Activated T-helper 2 cell treated with anti-CD3 and anti-CD28 coated beads, Interferon-gamma antibody, Interleukin-2, Interleukin-4, amounts not matched to agents 10 μg/mL and 5 μg/mL and 100 μg/mL, durations not matched to agents 14 hours and 24 hours and 36 hours (primary cell): ENCODE measurements at regions not wholly inside any gene's neighbourhood (a gene's known extent, or its start where the extent isn't known, plus 50 kb on each side); places are given as distances from the start of the nearest gene placed in this dataset.
"Not testable (repeated sequence)": the region's sequence is repeated elsewhere in the genome, so short reads cannot be mapped to it uniquely, and the experiment has no call there.

Experiments
- DNase-seq: peaks from one replicate; pipeline ENCODE4 v3.0.0; 2021; ENCODE audit warnings: low spot score
- H3K27ac Mint-ChIP-seq: one replicate; pipeline ENCODE4 v1.8.0; 2021; ENCODE audit warnings: mixed read lengths
- H3K27me3 Mint-ChIP-seq: one replicate; pipeline ENCODE4 v1.8.0; 2021; ENCODE audit warnings: low read depth, mixed read lengths
- H3K36me3 Mint-ChIP-seq: one replicate; pipeline ENCODE4 v1.8.0; 2021; ENCODE audit warnings: low read depth, mixed read lengths
- H3K4me1 Mint-ChIP-seq: one replicate; pipeline ENCODE4 v1.8.0; 2021; ENCODE audit warnings: low read depth, mixed read lengths
- H3K4me3 Mint-ChIP-seq: one replicate; pipeline ENCODE4 v1.8.0; 2021; ENCODE audit warnings: low read depth, mild to moderate bottlenecking, moderate library complexity, mixed read lengths
- H3K9me3 Mint-ChIP-seq: one replicate; pipeline ENCODE4 v1.8.0; 2021; ENCODE audit warnings: mixed read lengths
- intact Hi-C: fragments of 100-400 bp; cut with micrococcal nuclease; formaldehyde crosslinking; loops from one replicate; pipeline ENCODE4 v1.15.1; 2023

GRCh38 chr11:11206484-11206883 is 146.6 kb downstream of the CSNK2A3 start:
- Mint-ChIP-seq H3K9me3 (peaks cover 9% of the 10 kb centered on the region), H3K36me3 (no peaks in the 10 kb centered on the region), H3K4me1 (no peaks in the 10 kb centered on the region), H3K4me3 (no peak overlapping the region), H3K27me3 (peaks cover 7% of the 10 kb centered on the region), H3K27ac (no peak overlapping the region)
- DNase-seq = no peak
- intact Hi-C loops = no loop called here

- Mint-ChIP-seq H3K36me3 (no peaks in the 10 kb centered on the region), H3K4me1 (no peaks in the 10 kb centered on the region), H3K27me3 (peaks cover 4% of the 10 kb centered on the region), H3K4me3 (no peak overlapping the region), H3K27ac (no peak overlapping the region), H3K9me3 (peaks cover 9% of the 10 kb centered on the region)
- DNase-seq = no peak
- intact Hi-C loops = no loop called here
These were observed 150.2 kb downstream of the CSNK2A3 start for GRCh38 chr11:11202885-11203284.

GRCh38 chr11:11201302-11201701 is 151.7 kb downstream of the CSNK2A3 start:
- H3K4me1 Mint-ChIP-seq, intact Hi-C loops, H3K27me3 Mint-ChIP-seq, DNase-seq, H3K4me3 Mint-ChIP-seq, H3K27ac Mint-ChIP-seq, H3K9me3 Mint-ChIP-seq, H3K36me3 Mint-ChIP-seq: not testable (repeated sequence)

- Mint-ChIP-seq H3K27ac (no peak overlapping the region), H3K4me3 (no peak overlapping the region), H3K36me3 (no peaks in the 10 kb centered on the region), H3K9me3 (peaks cover 8% of the 10 kb centered on the region), H3K4me1 (no peaks in the 10 kb centered on the region), H3K27me3 (peaks cover 3% of the 10 kb centered on the region)
- DNase-seq = no peak
- intact Hi-C loops = no loop called here
These were observed 160.5 kb downstream of the CSNK2A3 start for GRCh38 chr11:11192541-11192940.

- no peak overlapping the region for H3K27ac Mint-ChIP-seq
- no peaks in the 10 kb centered on the region for H3K4me1 Mint-ChIP-seq
- no peak for DNase-seq
- H3K4me3 Mint-ChIP-seq = no peak overlapping the region
- no peaks in the 10 kb centered on the region for H3K36me3 Mint-ChIP-seq
- intact Hi-C loops = no loop called here
- H3K27me3 Mint-ChIP-seq = peaks cover 5% of the 10 kb centered on the region
- H3K9me3 Mint-ChIP-seq = peaks cover 8% of the 10 kb centered on the region
These were observed 163.5 kb downstream of the CSNK2A3 start for GRCh38 chr11:11189506-11189905.

- intact Hi-C loops = no loop called here
- H3K27ac Mint-ChIP-seq = no peak overlapping the region
- H3K36me3 Mint-ChIP-seq = no peaks in the 10 kb centered on the region
These were observed 166.8 kb downstream of the CSNK2A3 start for GRCh38 chr11:11186249-11186648.

GRCh38 chr11:11182261-11182660 is 170.8 kb downstream of the CSNK2A3 start:
- peaks cover 4% of the 10 kb centered on the region for H3K27me3 Mint-ChIP-seq
- H3K27ac Mint-ChIP-seq = no peak overlapping the region
- H3K4me3 Mint-ChIP-seq = no peak overlapping the region
- H3K36me3 Mint-ChIP-seq = no peaks in the 10 kb centered on the region
- H3K4me1 Mint-ChIP-seq = no peaks in the 10 kb centered on the region
- intact Hi-C loops = no loop called here
- no peak for DNase-seq
- H3K9me3 Mint-ChIP-seq = no peaks in the 10 kb centered on the region

More at GRCh38 chr11:11186249-11186648, 166.8 kb downstream of the CSNK2A3 start:
- DNase-seq = no peak
- H3K4me3 Mint-ChIP-seq = no peak overlapping the region
- peaks cover under 1% of the 10 kb centered on the region for H3K9me3 Mint-ChIP-seq
- no peaks in the 10 kb centered on the region for H3K4me1 Mint-ChIP-seq
- peaks cover 4% of the 10 kb centered on the region for H3K27me3 Mint-ChIP-seq

GRCh38 chr11:11178671-11179638 is 174.1 kb downstream of the CSNK2A3 start:
- peaks cover 5% of the 10 kb centered on the region for H3K27me3 Mint-ChIP-seq
- DNase-seq = no peak
- intact Hi-C loops = no loop called here
- H3K9me3 Mint-ChIP-seq = no peaks in the 10 kb centered on the region
- no peak overlapping the region for H3K4me3 Mint-ChIP-seq
- H3K4me1 Mint-ChIP-seq = no peaks in the 10 kb centered on the region
- no peaks in the 10 kb centered on the region for H3K36me3 Mint-ChIP-seq
- no peak overlapping the region for H3K27ac Mint-ChIP-seq

- intact Hi-C loops = no loop called here
- no peak overlapping the region for H3K27ac Mint-ChIP-seq
- H3K36me3 Mint-ChIP-seq = no peaks in the 10 kb centered on the region
- H3K9me3 Mint-ChIP-seq = no peaks in the 10 kb centered on the region
- H3K4me1 Mint-ChIP-seq = no peaks in the 10 kb centered on the region
- DNase-seq = no peak
- H3K27me3 Mint-ChIP-seq = peaks cover 2% of the 10 kb centered on the region
- no peak overlapping the region for H3K4me3 Mint-ChIP-seq
These were observed 175.8 kb downstream of the CSNK2A3 start for GRCh38 chr11:11177156-11177808.

- Mint-ChIP-seq H3K36me3 (no peaks in the 10 kb centered on the region), H3K27ac (no peak overlapping the region), H3K9me3 (no peaks in the 10 kb centered on the region), H3K4me1 (peaks cover 15% of the 10 kb centered on the region), H3K27me3 (peaks cover 2% of the 10 kb centered on the region), H3K4me3 (no peak overlapping the region)
- no peak for DNase-seq
- intact Hi-C loops = no loop called here
These were observed 179.6 kb downstream of the CSNK2A3 start for GRCh38 chr11:11173316-11174025.

GRCh38 chr11:11171854-11172253 is 181.2 kb downstream of the CSNK2A3 start:
- no peaks in the 10 kb centered on the region for H3K36me3 Mint-ChIP-seq
- no peak overlapping the region for H3K27ac Mint-ChIP-seq
- peaks cover 15% of the 10 kb centered on the region for H3K4me1 Mint-ChIP-seq
- no peaks in the 10 kb centered on the region for H3K9me3 Mint-ChIP-seq
- no peak overlapping the region for H3K4me3 Mint-ChIP-seq
- H3K27me3 Mint-ChIP-seq = peaks cover 2% of the 10 kb centered on the region
- intact Hi-C loops = no loop called here
- no peak for DNase-seq

- Mint-ChIP-seq H3K4me1 (peaks cover 15% of the 10 kb centered on the region), H3K4me3 (no peak overlapping the region), H3K9me3 (no peaks in the 10 kb centered on the region), H3K36me3 (no peaks in the 10 kb centered on the region), H3K27ac (no peak overlapping the region), H3K27me3 (peaks cover 2% of the 10 kb centered on the region)
- intact Hi-C loops = no loop called here
- DNase-seq = no peak
These were observed 181.8 kb downstream of the CSNK2A3 start for GRCh38 chr11:11171285-11171684.
